ENCODE measurements at regions not wholly inside any gene's neighbourhood (a gene's known extent, or its start where the extent isn't known, plus 50 kb on each side); places are given as distances from the start of the nearest gene placed in this dataset.

DNA sequence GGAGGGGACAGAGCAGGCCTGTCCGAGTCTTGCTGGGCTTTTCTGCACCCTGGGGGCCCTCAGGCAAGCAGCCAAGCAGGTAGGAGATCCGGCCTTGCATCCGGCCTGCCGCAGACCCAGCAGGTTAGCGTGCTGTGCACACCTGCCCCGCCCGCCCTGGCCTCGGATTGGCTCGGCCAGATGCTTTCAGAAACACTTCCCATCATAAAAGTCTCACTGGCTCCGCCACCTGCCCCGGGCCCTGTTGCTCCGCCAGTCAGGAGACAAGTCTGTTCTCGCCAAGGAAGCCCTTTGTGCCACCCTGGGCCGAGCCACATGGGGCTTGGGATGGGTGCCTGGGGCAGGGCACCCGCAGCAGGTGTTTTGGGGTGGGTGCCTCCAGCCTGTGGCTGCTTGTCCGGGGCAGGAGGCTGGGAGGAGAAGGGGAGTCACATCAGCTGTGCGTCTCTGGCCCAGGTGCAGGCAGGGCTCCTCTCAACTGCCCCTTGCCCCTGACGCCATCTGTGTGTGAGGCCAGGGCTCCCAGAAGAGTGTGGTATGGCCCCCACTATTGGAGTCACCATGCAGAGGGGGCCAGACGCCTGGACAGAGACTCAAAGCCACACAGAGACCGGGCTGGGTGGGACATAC is 228.2 kb upstream of the GSE1 start:
- TF ChIP-seq EZH2 (IDR thresholded peaks at IDR 0.05; ENCODE audit: insufficient read depth, poor library complexity, severe bottlenecking): no peak
- no peak for TF ChIP-seq EZH2phosphoT487 (IDR thresholded peaks at IDR 0.05; ENCODE audit: insufficient read depth, low read depth)
